GM19438 (cell line): ENCODE measurements at regions not wholly inside any gene's neighbourhood (a gene's known extent, or its start where the extent isn't known, plus 50 kb on each side); places are given as distances from the start of the nearest gene placed in this dataset.
"Not testable (repeated sequence)": the region's sequence is repeated elsewhere in the genome, so short reads cannot be mapped to it uniquely, and the experiment has no call there.

Source experiments
- ATAC-seq: cut with Tn5 transposase; IDR thresholded peaks from one replicate; pipeline ENCODE4 v1.9.1; 2021; ENCODE audit warnings: low read depth; ENCODE audit not compliant: unreplicated experiment

GRCh38 chr5:153187503-153187902 is 303.0 kb upstream of the GRIA1 start:
- no peak for ATAC-seq

- no peak for ATAC-seq
Observed at GRCh38 chr5:153206361-153206760, 284.1 kb upstream of the GRIA1 start.

- no peak for ATAC-seq
Observed at GRCh38 chr5:153209016-153209415, 281.5 kb upstream of the GRIA1 start.

- no peak for ATAC-seq
Observed at GRCh38 chr5:153209687-153210086, 280.8 kb upstream of the GRIA1 start.

- no peak for ATAC-seq
Observed at GRCh38 chr5:153211076-153211475, 279.4 kb upstream of the GRIA1 start.

GRCh38 chr5:153212471-153212870 is 278.0 kb upstream of the GRIA1 start:
- ATAC-seq: no peak

- ATAC-seq: no peak
Observed at GRCh38 chr5:153222936-153223335, 267.5 kb upstream of the GRIA1 start.

- no peak for ATAC-seq
Observed at GRCh38 chr5:153223376-153223775, 267.1 kb upstream of the GRIA1 start.

- ATAC-seq: no peak
Observed at GRCh38 chr5:153224651-153225050, 265.8 kb upstream of the GRIA1 start.

- ATAC-seq: no peak
Observed at GRCh38 chr5:153233933-153234332, 256.5 kb upstream of the GRIA1 start.

- ATAC-seq: no peak
Observed at GRCh38 chr5:153236319-153236718, 254.2 kb upstream of the GRIA1 start.

- ATAC-seq: peak; percentile 87
Observed at GRCh38 chr5:153237671-153238332, 252.7 kb upstream of the GRIA1 start.

- ATAC-seq: no peak
Observed at GRCh38 chr5:153257381-153257780, 233.1 kb upstream of the GRIA1 start.

- ATAC-seq: no peak
Observed at GRCh38 chr5:153258469-153258868, 232.0 kb upstream of the GRIA1 start.

GRCh38 chr5:153267506-153267905 is 223.0 kb upstream of the GRIA1 start:
- no peak for ATAC-seq

- no peak for ATAC-seq
Observed at GRCh38 chr5:153275695-153276094, 214.8 kb upstream of the GRIA1 start.

- ATAC-seq: no peak
Observed at GRCh38 chr5:153276151-153276550, 214.3 kb upstream of the GRIA1 start.

- not testable (repeated sequence) for ATAC-seq
Observed at GRCh38 chr5:153296251-153296844, 194.1 kb upstream of the GRIA1 start.

GRCh38 chr5:153299891-153300290 is 190.6 kb upstream of the GRIA1 start:
- no peak for ATAC-seq

- ATAC-seq: no peak
Observed at GRCh38 chr5:153308282-153308681, 182.2 kb upstream of the GRIA1 start.

GRCh38 chr5:153318556-153318955 is 171.9 kb upstream of the GRIA1 start:
- no peak for ATAC-seq

- no peak for ATAC-seq
Observed at GRCh38 chr5:153321478-153321877, 169.0 kb upstream of the GRIA1 start.
